Tibial nerve (tissue), 4 donors: ENCODE measurements at regions not wholly inside any gene's neighbourhood (a gene's known extent, or its start where the extent isn't known, plus 50 kb on each side); places are given as distances from the start of the nearest gene placed in this dataset.

Experiments
- DNase-seq, 2 donors: peaks; one replicate each; pipeline ENCODE4 v3.0.0-alpha.2; 2019; ENCODE audit warnings: low spot score in 2 of 2
- H3K27ac ChIP-seq, 4 donors: fragments of 200-600 bp; sonication (generic) in 3 of 4; one replicate each; pipeline ENCODE4 v1.5.1; 2017 to 2019; ENCODE audit warnings: mild to moderate bottlenecking in 1 of 4
- H3K27me3 ChIP-seq, 2 donors: fragments of 200-600 bp; sonication (generic) in 1 of 2; one replicate each; pipeline versions ENCODE4 v1.5.1 to v1.6.0; 2017 to 2019
- H3K36me3 ChIP-seq, 3 donors: fragments of 200-600 bp; sonication (generic); one replicate each; pipeline ENCODE4 v1.5.1; 2018 to 2019
- H3K4me1 ChIP-seq, 4 donors: fragments of 200-600 bp; sonication (generic) in 3 of 4; one replicate each; pipeline ENCODE4 v1.5.1; 2017 to 2019
- H3K4me3 ChIP-seq, 4 donors: fragments of 200-600 bp; sonication (generic) in 3 of 4; one replicate each; pipeline ENCODE4 v1.5.1; 2017 to 2019; ENCODE audit warnings: mild to moderate bottlenecking in 1 of 4, moderate library complexity in 1 of 4
- H3K9me3 ChIP-seq, 4 donors: fragments of 200-600 bp; sonication (generic) in 3 of 4; one replicate each; pipeline ENCODE4 v1.5.1; 2017 to 2019
- CTCF ChIP-seq, 5 experiments: fragments of 200-600 bp in 3 of 5; fragments of 450-650 bp in 2 of 5; sonication (generic) in 3 of 5; IDR thresholded peaks; one replicate each; pipeline ENCODE4 v1.5.1; 2016 to 2019; ENCODE audit warnings: antibody characterized with exemption in 5 of 5, mild to moderate bottlenecking in 3 of 5, moderate library complexity in 2 of 5
- EP300 ChIP-seq, 2 donors: sonication (generic); formaldehyde crosslinking; IDR thresholded peaks; one replicate each; pipeline ENCODE4 v1.6.1; 2017; ENCODE audit warnings: antibody characterized with exemption in 2 of 2, mild to moderate bottlenecking in 1 of 2
- POLR2A ChIP-seq, 2 donors: fragments of 450-650 bp; IDR thresholded peaks; one replicate each; pipeline ENCODE4 v1.6.1; 2017; ENCODE audit warnings: antibody characterized with exemption in 2 of 2, mild to moderate bottlenecking in 2 of 2, moderate library complexity in 2 of 2
- WGBS, 2 donors: methylation state at CpG; one replicate each; pipeline ENCODE4 v1.1.5; 2018; 5-methylcytosine and 5-hydroxymethylcytosine counted together

GRCh38 chr21:23732776-23733175, 1874.5 kb downstream of the MRPL39 start:
- TF ChIP-seq POLR2A (IDR thresholded peaks at IDR 0.05), result no peak
- TF ChIP-seq EP300 (IDR thresholded peaks at IDR 0.05), result no peak
- TF ChIP-seq CTCF (IDR thresholded peaks at IDR 0.05), result no peak
- no peaks in the 10 kb centered on the region for H3K9me3 ChIP-seq
- no peak overlapping the region for H3K27ac ChIP-seq
- no peaks in the 10 kb centered on the region for H3K27me3 ChIP-seq
- 89 to 90% methylated on average over 1 of the region's 1 CpG for WGBS, 2 donors
- no peaks in the 10 kb centered on the region for H3K4me1 ChIP-seq
- no peak for DNase-seq
- H3K36me3 ChIP-seq, result no peaks in the 10 kb centered on the region
- H3K4me3 ChIP-seq, result no peak overlapping the region

- no peaks in the 10 kb centered on the region for H3K9me3 ChIP-seq
- H3K36me3 ChIP-seq, result no peaks in the 10 kb centered on the region
- H3K4me1 ChIP-seq, result no peaks in the 10 kb centered on the region
- no peaks in the 10 kb centered on the region for H3K27me3 ChIP-seq
- H3K4me3 ChIP-seq, result no peak overlapping the region
- H3K27ac ChIP-seq, result no peak overlapping the region
- TF ChIP-seq CTCF (IDR thresholded peaks at IDR 0.05) (no peak), EP300 (IDR thresholded peaks at IDR 0.05) (no peak), POLR2A (IDR thresholded peaks at IDR 0.05) (no peak)
- WGBS, 2 donors, result 48 to 53% methylated on average over 2 of the region's 2 CpGs
- no peak for DNase-seq
Measured at GRCh38 chr21:23729331-23729730, 1878.0 kb downstream of the MRPL39 start.

GRCh38 chr21:23725576-23725975, 1881.7 kb downstream of the MRPL39 start:
- Histone ChIP-seq H3K4me3 (no peak overlapping the region), H3K36me3 (no peaks in the 10 kb centered on the region), H3K27me3 (no peaks in the 10 kb centered on the region), H3K27ac (no peak overlapping the region), H3K9me3 (no peaks in the 10 kb centered on the region), H3K4me1 (no peaks in the 10 kb centered on the region)
- WGBS, 2 donors, result 74 to 78% methylated on average over 3 of the region's 3 CpGs
- TF ChIP-seq CTCF (IDR thresholded peaks at IDR 0.05), result no peak
- DNase-seq, result no peak

GRCh38 chr21:23718446-23719285, 1888.6 kb downstream of the MRPL39 start:
- no peak for DNase-seq
- TF ChIP-seq CTCF (IDR thresholded peaks at IDR 0.05), result no peak
- peaks cover 0 to 7% (median 0%) of the 10 kb centered on the region in 4 donors for H3K9me3 ChIP-seq
- H3K4me3 ChIP-seq, result no peak overlapping the region
- H3K4me1 ChIP-seq, result no peaks in the 10 kb centered on the region
- H3K36me3 ChIP-seq, result no peaks in the 10 kb centered on the region
- no peaks in the 10 kb centered on the region for H3K27me3 ChIP-seq
- H3K27ac ChIP-seq, result no peak overlapping the region
- WGBS, 2 donors, result 67 to 70% methylated on average over 6 of the region's 6 CpGs

GRCh38 chr21:23712166-23712565, 1895.1 kb downstream of the MRPL39 start:
- H3K4me3 ChIP-seq, result no peak overlapping the region
- no peak for DNase-seq
- H3K36me3 ChIP-seq, result no peaks in the 10 kb centered on the region
- TF ChIP-seq EP300 (IDR thresholded peaks at IDR 0.05) (no peak), CTCF (IDR thresholded peaks at IDR 0.05) (no peak), POLR2A (IDR thresholded peaks at IDR 0.05) (no peak)
- peaks cover 0 to 7% (median 0%) of the 10 kb centered on the region in 4 donors for H3K9me3 ChIP-seq
- H3K27ac ChIP-seq, result no peak overlapping the region
- H3K27me3 ChIP-seq, result no peaks in the 10 kb centered on the region
- H3K4me1 ChIP-seq, result no peaks in the 10 kb centered on the region
- 61 to 70% methylated on average over 1 of the region's 1 CpG for WGBS, 2 donors
